HG03095 (cell line): ENCODE measurements at regions not wholly inside any gene's neighbourhood (a gene's known extent, or its start where the extent isn't known, plus 50 kb on each side); places are given as distances from the start of the nearest gene placed in this dataset.
"Not testable (repeated sequence)": the region's sequence is repeated elsewhere in the genome, so short reads cannot be mapped to it uniquely, and the experiment has no call there.

Experiments used
- ATAC-seq: cut with Tn5 transposase; IDR thresholded peaks from one replicate; pipeline ENCODE4 v1.9.1; 2021; ENCODE audit warnings: moderate library complexity; ENCODE audit not compliant: unreplicated experiment

GRCh38 chr2:236485519-236485918 is 84.1 kb upstream of the ACKR3 start:
- no peak for ATAC-seq

GRCh38 chr2:236489083-236489482 is 80.5 kb upstream of the ACKR3 start:
- ATAC-seq: not testable (repeated sequence)

DNA sequence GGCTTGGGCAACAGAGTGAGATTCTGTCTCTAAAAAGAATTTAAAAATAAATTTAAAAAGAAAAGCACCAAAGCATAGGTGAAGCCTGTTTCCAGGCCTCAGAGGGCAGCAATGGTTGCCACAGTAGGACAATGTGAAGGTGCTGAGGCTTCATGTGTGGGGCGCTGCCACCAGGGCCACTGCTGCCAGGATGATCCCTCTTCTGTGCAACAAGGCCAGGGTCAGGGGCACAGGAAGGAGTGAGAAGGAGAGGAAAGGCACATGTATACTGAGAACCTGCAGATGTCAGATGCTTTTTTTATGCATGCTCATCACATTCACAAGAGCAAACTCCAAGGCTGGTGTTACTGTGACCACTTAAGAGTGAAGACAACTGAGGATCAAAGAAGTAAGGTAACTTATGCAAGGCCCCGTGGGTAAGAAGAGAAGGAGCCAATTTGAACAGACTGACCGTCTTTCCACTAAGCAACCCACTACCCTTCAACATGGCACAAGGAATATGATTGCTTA is 79.7 kb upstream of the ACKR3 start:
- ATAC-seq: no peak

DNA sequence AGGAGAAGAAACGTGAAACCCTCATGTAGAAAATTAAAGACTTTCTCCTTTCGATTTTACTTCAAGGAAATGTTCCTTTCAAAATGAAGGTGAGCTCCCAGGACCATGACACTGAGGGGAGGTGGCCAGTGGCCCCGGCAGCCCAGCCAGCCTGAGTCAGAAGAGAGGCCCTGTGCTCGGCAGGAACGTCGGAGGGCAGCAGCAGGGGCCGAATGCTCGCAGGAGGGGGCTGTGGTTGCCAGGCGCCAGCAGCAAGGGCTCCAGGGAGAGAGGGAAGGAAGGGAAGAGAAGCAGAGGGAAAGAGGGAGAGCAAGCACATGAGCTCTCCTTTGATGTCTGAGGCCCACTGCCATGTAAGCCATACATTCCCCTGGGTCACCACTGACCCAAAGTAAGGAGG is 73.3 kb upstream of the ACKR3 start:
- no peak for ATAC-seq

GRCh38 chr2:236498369-236498768 is 71.3 kb upstream of the ACKR3 start:
- ATAC-seq: no peak

GRCh38 chr2:236499691-236500578 is 69.7 kb upstream of the ACKR3 start:
- no peak for ATAC-seq

GRCh38 chr2:236501026-236501425 is 68.6 kb upstream of the ACKR3 start:
- no peak for ATAC-seq

GRCh38 chr2:236501531-236501930 is 68.1 kb upstream of the ACKR3 start:
- ATAC-seq: no peak

DNA sequence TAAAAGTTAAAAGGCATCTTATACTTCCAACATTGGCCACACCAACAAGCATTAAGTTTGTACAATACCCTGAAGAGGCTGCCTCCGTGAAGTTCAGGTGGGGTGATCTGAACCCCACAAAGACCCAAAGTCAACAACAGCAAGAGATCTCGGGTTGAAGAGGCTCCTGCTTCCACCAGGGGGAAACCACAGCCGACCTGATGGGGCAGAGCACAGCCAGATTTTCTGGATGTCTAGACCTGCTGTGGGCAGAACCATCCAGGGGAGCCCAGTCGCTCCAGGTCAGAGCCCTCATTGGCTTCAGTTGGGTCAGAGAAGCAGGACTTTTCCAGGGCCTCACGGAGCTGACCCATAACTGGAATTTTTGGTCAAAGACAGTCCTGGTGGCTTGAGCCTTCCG is 66.5 kb upstream of the ACKR3 start:
- no peak for ATAC-seq

- ATAC-seq: no peak
Measured at GRCh38 chr2:236503583-236503982, 66.0 kb upstream of the ACKR3 start.

DNA sequence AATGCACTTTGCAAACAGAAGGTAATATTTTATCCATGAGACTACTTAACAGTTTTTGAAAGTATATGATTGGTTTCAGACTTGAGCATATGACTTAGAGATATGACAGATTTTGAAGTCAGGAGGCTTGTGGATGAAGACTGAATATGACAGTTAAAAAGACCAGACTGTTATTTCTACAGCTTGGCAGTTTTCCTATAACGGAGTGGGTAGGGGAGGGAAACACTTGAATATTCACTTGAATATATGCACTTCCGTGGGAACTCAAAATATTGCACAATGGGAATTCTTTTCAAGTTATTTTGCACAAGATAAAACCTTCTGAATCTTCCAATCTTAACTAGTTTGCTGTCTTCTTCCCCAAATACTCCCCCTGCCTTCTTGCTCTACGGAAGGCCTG is 64.6 kb upstream of the ACKR3 start:
- no peak for ATAC-seq

DNA sequence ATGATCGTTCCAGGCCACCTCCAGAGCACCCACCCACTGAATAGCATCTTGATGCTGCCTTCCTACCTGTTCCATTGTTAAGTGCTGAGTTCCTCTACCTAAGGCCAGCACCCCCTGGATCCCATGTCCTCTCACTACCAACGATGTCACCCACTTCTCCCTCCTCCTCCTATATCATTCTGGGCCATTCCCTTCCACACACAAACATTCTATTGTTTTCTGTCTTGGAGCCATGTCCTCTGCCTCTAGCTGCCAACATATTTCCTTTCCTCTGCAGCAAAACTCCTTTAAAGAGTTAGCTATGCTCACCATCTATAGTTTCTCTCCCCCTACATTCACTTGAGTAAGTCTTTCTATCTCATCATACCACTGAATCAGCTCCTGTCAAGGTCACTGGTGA is 64.0 kb upstream of the ACKR3 start:
- no peak for ATAC-seq

DNA sequence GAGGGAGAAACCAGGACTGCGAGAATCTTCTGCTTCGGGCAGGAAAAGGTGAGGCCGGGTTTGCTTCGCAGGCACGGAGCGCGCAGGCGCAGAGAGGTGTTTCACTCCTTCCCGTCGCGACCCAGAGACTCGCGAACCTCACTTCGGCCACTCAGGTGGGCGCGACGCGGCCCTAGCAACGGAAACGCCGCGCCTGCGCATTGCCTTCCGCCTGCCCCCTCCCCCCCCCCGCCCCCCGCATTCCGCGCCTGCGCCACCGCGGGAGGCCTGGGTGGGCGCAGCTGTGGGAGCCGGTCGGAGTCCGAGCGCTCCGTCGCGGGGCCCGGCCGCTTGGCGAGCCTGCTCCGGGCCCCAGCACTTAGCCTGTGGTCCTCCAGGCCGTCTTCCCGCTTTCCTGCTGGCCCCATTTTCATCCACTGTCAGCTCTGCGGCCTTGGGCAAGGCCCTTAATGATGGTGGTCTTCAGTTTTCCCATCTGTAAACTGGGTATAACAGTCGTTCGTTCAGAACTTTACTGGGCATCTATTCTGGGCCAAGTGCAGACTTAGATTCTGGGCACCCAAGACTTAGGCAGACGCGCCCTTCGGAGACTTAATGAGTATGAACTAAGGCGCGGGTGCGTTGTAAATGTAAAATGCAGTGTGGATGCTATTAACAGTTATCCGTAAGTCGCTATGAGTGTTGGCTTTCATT is 62.1 kb upstream of the ACKR3 start:
- ATAC-seq: no peak

DNA sequence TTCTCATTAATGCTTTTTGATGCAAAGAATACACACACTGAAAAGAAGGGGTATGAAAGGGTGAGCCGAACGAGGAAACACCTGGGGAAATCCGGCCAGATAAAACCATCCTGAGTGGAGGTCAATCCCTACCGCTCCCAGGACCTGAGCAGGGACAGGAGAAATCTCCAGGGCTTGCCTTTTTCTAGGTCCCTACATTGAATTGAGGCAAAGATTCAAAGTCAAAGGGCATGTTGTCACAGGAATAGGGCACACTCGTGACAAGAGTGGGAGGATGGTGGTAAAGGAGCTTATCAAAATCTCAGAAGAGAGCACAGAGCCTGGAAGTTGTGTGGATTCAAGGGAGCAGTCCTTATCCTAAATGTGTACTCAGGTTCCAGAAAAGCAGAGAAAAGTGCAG is 61.2 kb upstream of the ACKR3 start:
- no peak for ATAC-seq

DNA sequence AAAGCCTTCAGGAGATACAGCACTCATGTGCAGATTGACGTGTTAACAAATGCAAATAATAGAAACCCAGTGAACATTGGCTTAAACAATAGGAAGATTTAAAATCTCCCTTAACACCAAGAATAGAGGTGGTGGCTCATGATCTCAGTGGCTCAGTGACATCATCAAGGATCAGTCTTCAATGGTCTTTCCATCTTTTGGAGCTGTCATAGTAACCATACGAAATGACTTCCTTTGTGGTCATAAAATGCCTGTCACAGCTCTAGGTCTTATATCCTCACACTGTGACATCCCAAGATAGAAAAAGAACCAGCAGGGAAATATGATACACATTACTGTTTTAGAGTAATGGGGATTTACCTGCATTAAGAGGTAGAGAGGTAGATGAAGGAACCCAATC is 59.6 kb upstream of the ACKR3 start:
- no peak for ATAC-seq

- no peak for ATAC-seq
Measured at GRCh38 chr2:236511266-236511665, 58.4 kb upstream of the ACKR3 start.

GRCh38 chr2:236512267-236512666 is 57.4 kb upstream of the ACKR3 start:
- no peak for ATAC-seq

GRCh38 chr2:236512902-236513435 is 56.7 kb upstream of the ACKR3 start:
- ATAC-seq: peak; percentile 72

- ATAC-seq: no peak
Measured at GRCh38 chr2:236513956-236514355, 55.7 kb upstream of the ACKR3 start.

DNA sequence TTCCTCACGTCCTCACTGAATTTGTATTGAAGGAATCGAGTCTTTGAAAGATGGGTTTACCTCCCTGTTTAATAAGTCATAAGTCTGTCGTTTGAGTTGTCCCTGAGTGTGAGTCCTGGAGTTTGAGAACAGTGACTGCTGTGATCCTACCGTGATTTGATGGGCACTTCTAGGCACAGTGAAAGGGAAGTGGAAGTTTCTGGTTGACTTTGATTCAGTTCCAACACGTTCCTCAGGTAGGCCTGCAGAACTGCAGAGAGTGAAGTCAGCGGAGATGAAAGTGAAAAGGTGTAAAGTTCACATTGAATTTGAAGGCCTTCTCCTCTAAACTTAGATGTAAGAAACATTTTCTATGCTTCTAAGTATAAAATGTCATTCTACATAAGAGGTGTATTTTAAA is 52.9 kb upstream of the ACKR3 start:
- no peak for ATAC-seq

DNA sequence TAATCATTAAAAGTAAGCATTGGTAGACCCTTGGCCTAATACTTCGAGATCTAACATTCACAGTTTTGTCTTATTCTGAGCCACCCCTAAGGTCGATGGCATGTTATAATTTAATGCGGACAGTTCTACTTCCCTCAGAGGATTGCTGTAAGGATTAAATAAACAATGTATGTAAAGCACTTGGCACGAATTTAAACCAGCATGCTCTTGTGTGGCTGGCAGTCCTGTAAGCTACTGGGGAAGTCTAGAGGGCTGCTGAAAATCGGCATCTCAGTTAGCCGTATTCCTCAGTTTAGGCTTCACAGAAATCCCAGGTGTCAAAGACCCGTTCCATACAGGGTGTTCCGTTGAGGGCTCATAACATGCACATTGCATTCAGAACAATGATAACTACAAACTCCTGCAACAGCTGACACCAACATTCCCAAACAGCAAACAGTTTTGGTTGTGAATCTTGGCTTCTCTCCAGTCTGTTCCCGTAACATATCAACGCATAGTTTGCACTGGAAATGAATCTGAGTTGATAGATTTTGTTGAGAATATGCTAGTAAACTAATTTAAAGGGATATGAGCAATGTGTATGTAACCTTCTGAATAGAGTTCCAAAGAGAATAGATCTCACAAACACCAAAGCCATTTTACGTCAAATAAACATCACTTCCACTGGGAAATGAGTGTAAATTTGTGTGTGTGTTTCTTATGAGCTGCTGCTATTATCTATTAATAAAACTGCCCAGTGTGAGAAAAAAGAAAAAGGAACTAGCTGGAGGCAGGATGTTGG is 52.2 kb upstream of the ACKR3 start:
- no peak for ATAC-seq
